Peyer's patch (tissue), 4 donors: ENCODE measurements at regions not wholly inside any gene's neighbourhood (a gene's known extent, or its start where the extent isn't known, plus 50 kb on each side); places are given as distances from the start of the nearest gene placed in this dataset.

Experiments used
- DNase-seq, 3 donors: peaks; one replicate each; pipeline ENCODE4 v3.0.0-alpha.2; 2017 to 2019
- H3K27ac ChIP-seq, 4 donors: fragments of 200-600 bp; sonication (generic); one replicate each; pipeline ENCODE4 v1.5.1; 2016 to 2019
- H3K27me3 ChIP-seq, 2 donors: fragments of 200-600 bp; sonication (generic); one replicate each; pipeline ENCODE4 v1.5.1; 2019
- H3K36me3 ChIP-seq, 3 donors: fragments of 200-600 bp; sonication (generic); one replicate each; pipeline ENCODE4 v1.5.1; 2016 to 2019
- H3K4me1 ChIP-seq, 4 donors: fragments of 200-600 bp; sonication (generic); one replicate each; pipeline ENCODE4 v1.5.1; 2016 to 2019
- H3K4me3 ChIP-seq, 4 donors: fragments of 200-600 bp; sonication (generic); 1 replicate in 3 of 4; 2 replicates in 1 of 4; pipeline ENCODE4 v1.5.1; 2016 to 2019; ENCODE audit warnings: mild to moderate bottlenecking in 1 of 4
- H3K9me3 ChIP-seq, 4 donors: fragments of 200-600 bp; sonication (generic); one replicate each; pipeline ENCODE4 v1.5.1; 2016 to 2019; ENCODE audit warnings: mild to moderate bottlenecking in 1 of 4
- POLR2A ChIP-seq, 2 donors: fragments of 450-650 bp; IDR thresholded peaks; one replicate each; pipeline ENCODE4 v1.5.1; 2017; ENCODE audit warnings: antibody characterized with exemption in 2 of 2, mild to moderate bottlenecking in 2 of 2, moderate library complexity in 2 of 2
- TF ChIP-seq, protein P1 (sequence below), 6 experiments: fragments of 450-650 bp in 4 of 6; fragments of 200-600 bp in 2 of 6; sonication (generic) in 1 of 6; IDR thresholded peaks; one replicate each; pipeline ENCODE4 v1.5.1; 2017 to 2019; ENCODE audit warnings: antibody characterized with exemption in 6 of 6, mild to moderate bottlenecking in 3 of 6, moderate library complexity in 1 of 6

DNA sequence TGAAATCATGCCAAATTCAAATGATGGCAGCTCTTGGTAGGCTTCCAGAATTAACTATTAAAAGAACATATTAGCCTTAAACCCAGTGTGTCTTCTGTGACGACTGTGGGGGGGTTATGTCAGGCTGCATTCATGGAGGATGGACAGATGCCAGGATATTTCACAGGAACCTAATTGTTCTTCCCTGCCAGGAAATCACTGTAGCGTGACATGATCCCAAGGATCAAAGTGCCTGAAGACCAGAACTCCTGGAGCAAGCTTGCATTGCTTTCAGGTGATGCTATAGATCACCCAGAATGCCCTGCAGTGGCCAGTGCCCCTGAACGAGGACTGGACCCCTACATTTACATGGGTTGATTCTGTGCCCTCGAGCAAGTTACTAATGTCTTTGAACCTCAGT lies 1093.0 kb upstream of the TENM3 start:
- Histone ChIP-seq H3K36me3 (no peaks in the 10 kb centered on the region), H3K9me3 (no peaks in the 10 kb centered on the region), H3K4me1 (no peaks in the 10 kb centered on the region), H3K27ac (no peak overlapping the region), H3K27me3 (no peaks in the 10 kb centered on the region), H3K4me3 (no peak overlapping the region)
- no peak for DNase-seq
- no peak for TF ChIP-seq POLR2A (IDR thresholded peaks at IDR 0.05)
- TF ChIP-seq, protein P1, sequence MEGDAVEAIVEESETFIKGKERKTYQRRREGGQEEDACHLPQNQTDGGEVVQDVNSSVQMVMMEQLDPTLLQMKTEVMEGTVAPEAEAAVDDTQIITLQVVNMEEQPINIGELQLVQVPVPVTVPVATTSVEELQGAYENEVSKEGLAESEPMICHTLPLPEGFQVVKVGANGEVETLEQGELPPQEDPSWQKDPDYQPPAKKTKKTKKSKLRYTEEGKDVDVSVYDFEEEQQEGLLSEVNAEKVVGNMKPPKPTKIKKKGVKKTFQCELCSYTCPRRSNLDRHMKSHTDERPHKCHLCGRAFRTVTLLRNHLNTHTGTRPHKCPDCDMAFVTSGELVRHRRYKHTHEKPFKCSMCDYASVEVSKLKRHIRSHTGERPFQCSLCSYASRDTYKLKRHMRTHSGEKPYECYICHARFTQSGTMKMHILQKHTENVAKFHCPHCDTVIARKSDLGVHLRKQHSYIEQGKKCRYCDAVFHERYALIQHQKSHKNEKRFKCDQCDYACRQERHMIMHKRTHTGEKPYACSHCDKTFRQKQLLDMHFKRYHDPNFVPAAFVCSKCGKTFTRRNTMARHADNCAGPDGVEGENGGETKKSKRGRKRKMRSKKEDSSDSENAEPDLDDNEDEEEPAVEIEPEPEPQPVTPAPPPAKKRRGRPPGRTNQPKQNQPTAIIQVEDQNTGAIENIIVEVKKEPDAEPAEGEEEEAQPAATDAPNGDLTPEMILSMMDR (IDR thresholded peaks at IDR 0.05) = no peak

DNA sequence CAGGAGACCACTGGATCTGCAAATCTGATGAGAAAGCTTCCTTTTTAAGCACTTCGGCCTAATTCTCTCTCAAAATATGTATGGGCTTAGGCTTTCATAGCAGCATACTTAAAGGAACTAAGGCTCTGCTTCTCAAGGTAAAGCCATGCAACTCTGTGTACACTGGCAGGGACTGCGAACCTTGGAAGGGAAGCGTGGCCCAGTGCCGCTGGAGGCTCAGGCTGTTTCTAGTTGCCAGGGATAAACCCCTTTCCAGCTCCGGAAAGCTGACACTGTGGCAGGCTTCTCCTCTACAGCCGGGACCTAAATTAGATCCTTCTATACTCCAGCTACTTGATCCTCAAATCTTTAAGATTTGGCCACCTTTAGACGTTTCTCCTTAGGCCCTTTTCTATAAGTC lies 1091.3 kb upstream of the TENM3 start:
- Histone ChIP-seq H3K4me1 (no peaks in the 10 kb centered on the region), H3K27me3 (no peaks in the 10 kb centered on the region), H3K9me3 (no peaks in the 10 kb centered on the region), H3K36me3 (no peaks in the 10 kb centered on the region), H3K4me3 (no peak overlapping the region), H3K27ac (no peak overlapping the region)
- TF ChIP-seq POLR2A (IDR thresholded peaks at IDR 0.05) = no peak
- TF ChIP-seq, protein P1 (IDR thresholded peaks at IDR 0.05) = no peak
- no peak for DNase-seq

DNA sequence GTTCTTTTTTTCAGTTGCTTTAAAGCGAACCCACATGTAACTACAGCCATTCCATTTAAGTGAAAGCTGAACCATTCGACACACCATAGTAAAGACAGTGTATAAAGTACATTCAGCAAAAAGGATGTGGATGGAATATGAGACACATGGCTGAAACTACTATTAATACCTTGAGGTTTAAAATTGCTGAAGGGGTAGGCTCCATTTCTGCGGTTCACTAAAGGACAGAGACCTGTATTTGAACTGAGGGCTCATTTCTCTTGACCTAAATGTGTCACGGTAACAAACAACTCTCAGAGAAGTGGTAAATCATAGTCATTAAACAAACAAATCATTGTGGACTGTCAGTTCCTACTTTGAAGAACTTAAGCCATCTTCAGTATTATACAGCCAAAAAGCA lies 1085.6 kb upstream of the TENM3 start:
- no peaks in the 10 kb centered on the region for H3K4me1 ChIP-seq
- TF ChIP-seq, protein P1 (IDR thresholded peaks at IDR 0.05) = no peak
- TF ChIP-seq POLR2A (IDR thresholded peaks at IDR 0.05) = no peak
- no peak for DNase-seq
- H3K4me3 ChIP-seq = no peak overlapping the region
- H3K9me3 ChIP-seq = no peaks in the 10 kb centered on the region
- no peak overlapping the region for H3K27ac ChIP-seq
- no peaks in the 10 kb centered on the region for H3K36me3 ChIP-seq
- H3K27me3 ChIP-seq = no peaks in the 10 kb centered on the region

DNA sequence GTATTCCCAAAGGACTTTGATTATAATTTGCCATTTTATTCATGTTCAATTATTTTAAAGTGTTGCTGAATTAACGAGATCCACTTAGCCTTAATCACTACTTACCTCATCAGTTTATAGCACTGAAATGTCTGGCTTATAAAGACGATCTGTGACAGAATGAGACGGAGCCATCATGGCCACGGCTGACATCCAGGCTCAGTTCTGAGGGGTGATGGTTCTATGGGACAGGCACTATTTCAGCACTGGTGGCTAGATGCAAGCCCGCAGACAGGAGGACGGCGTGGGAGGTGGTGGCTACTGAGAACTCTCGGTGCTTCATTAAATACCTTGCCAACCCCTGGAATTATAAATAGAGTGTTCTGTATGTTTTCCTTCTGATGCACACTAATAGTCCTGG lies 1084.2 kb upstream of the TENM3 start:
- Histone ChIP-seq H3K27me3 (no peaks in the 10 kb centered on the region), H3K9me3 (no peaks in the 10 kb centered on the region), H3K27ac (no peak overlapping the region), H3K36me3 (no peaks in the 10 kb centered on the region), H3K4me1 (no peaks in the 10 kb centered on the region), H3K4me3 (no peak overlapping the region)
- DNase-seq = no peak
- TF ChIP-seq, protein P1 (IDR thresholded peaks at IDR 0.05) = no peak
- TF ChIP-seq POLR2A (IDR thresholded peaks at IDR 0.05) = no peak

DNA sequence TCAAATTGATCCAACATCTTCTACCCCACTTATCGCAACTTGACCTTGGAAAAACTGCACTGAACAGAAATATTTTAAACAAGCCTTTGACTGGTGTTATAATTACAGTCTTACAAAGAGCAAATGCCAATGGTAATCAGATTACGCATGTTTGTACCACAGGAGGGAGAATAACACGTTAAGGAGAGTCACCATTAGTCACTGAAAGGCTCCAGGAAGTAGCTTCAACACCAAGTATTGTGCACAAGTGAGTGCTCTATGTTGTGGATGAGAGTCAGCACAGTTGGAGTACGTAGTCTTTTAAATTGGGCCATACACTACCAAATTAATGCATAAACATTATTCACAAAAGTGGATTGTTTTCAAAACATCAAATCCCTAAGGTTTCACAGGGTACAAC lies 1081.5 kb upstream of the TENM3 start:
- Histone ChIP-seq H3K4me1 (no peaks in the 10 kb centered on the region), H3K36me3 (no peaks in the 10 kb centered on the region), H3K9me3 (no peaks in the 10 kb centered on the region), H3K27me3 (no peaks in the 10 kb centered on the region), H3K27ac (no peak overlapping the region), H3K4me3 (no peak overlapping the region)
- TF ChIP-seq, protein P1 (IDR thresholded peaks at IDR 0.05) = no peak
- no peak for TF ChIP-seq POLR2A (IDR thresholded peaks at IDR 0.05)
- DNase-seq = no peak

DNA sequence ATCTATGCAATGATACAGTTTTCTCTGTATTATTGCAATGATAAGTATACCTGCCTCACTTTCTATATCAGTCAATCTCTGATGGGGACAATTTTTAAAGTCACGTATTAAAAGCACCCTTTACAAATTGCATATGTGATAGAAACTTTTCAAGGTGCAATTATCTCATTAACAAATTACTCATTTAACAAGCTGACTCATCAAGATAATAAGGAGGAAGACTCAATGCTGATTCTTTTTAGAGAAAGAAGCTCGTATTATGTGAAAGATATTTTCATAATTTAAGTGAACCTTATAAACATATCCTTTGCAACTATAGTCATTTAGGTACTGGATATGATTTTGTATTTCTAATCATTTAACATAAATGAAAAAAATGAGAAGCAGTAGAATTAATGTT lies 1080.9 kb upstream of the TENM3 start:
- DNase-seq = no peak
- H3K9me3 ChIP-seq = no peaks in the 10 kb centered on the region

More for the DNA sequence above, 1080.9 kb upstream of the TENM3 start:
- no peak overlapping the region for H3K4me3 ChIP-seq
- no peaks in the 10 kb centered on the region for H3K4me1 ChIP-seq
- H3K27ac ChIP-seq = no peak overlapping the region
- no peak for TF ChIP-seq POLR2A (IDR thresholded peaks at IDR 0.05)
- TF ChIP-seq, protein P1 (IDR thresholded peaks at IDR 0.05) = no peak
- no peaks in the 10 kb centered on the region for H3K36me3 ChIP-seq
- H3K27me3 ChIP-seq = no peaks in the 10 kb centered on the region
